ENCODE measurements at regions not wholly inside any gene's neighbourhood (a gene's known extent, or its start where the extent isn't known, plus 50 kb on each side); places are given as distances from the start of the nearest gene placed in this dataset.

- TF ChIP-seq CTCF (IDR thresholded peaks at IDR 0.05; ENCODE audit: poor library complexity) (no peak), EZH2 (IDR thresholded peaks at IDR 0.05; ENCODE audit: borderline replicate concordance) (no peak)
Observed at GRCh38 chr16:50970281-50970680, 180.8 kb downstream of the SALL1 start.
